ENCODE measurements at regions not wholly inside any gene's neighbourhood (a gene's known extent, or its start where the extent isn't known, plus 50 kb on each side); places are given as distances from the start of the nearest gene placed in this dataset.

GRCh38 chr11:105489446-105489845, 120.4 kb upstream of the GRIA4 start:
- DNase-seq, result peak; percentile 59

GRCh38 chr11:105486929-105487328, 122.9 kb upstream of the GRIA4 start:
- TF ChIP-seq CTCF (IDR thresholded peaks at IDR 0.05; ENCODE audit: partially characterized antibody, unreplicated experiment), result no peak
- no peak for DNase-seq
- Mint-ChIP-seq H3K9me3 (ENCODE audit: unreplicated experiment) (no peaks in the 10 kb centered on the region), H3K27ac (ENCODE audit: unreplicated experiment) (no peak overlapping the region), H3K27me3 (ENCODE audit: unreplicated experiment) (no peaks in the 10 kb centered on the region), H3K36me3 (ENCODE audit: unreplicated experiment) (no peaks in the 10 kb centered on the region), H3K4me1 (ENCODE audit: low read depth, unreplicated experiment) (peaks cover 2% of the 10 kb centered on the region), H3K4me3 (ENCODE audit: unreplicated experiment) (no peak overlapping the region)

More at GRCh38 chr11:105489446-105489845, 120.4 kb upstream of the GRIA4 start:
- Mint-ChIP-seq H3K9me3 (ENCODE audit: unreplicated experiment) (peaks cover 1% of the 10 kb centered on the region), H3K4me3 (ENCODE audit: unreplicated experiment) (no peak overlapping the region), H3K27me3 (ENCODE audit: unreplicated experiment) (peaks cover 2% of the 10 kb centered on the region), H3K4me1 (ENCODE audit: low read depth, unreplicated experiment) (peaks cover 2% of the 10 kb centered on the region), H3K36me3 (ENCODE audit: unreplicated experiment) (no peaks in the 10 kb centered on the region), H3K27ac (ENCODE audit: unreplicated experiment) (no peak overlapping the region)
- TF ChIP-seq CTCF (IDR thresholded peaks at IDR 0.05; ENCODE audit: partially characterized antibody, unreplicated experiment), result no peak

- Mint-ChIP-seq H3K4me1 (ENCODE audit: low read depth, unreplicated experiment) (no peaks in the 10 kb centered on the region), H3K4me3 (ENCODE audit: unreplicated experiment) (no peak overlapping the region), H3K9me3 (ENCODE audit: unreplicated experiment) (no peaks in the 10 kb centered on the region), H3K27ac (ENCODE audit: unreplicated experiment) (no peak overlapping the region), H3K27me3 (ENCODE audit: unreplicated experiment) (peaks cover 2% of the 10 kb centered on the region), H3K36me3 (ENCODE audit: unreplicated experiment) (no peaks in the 10 kb centered on the region)
- no peak for DNase-seq
- TF ChIP-seq CTCF (IDR thresholded peaks at IDR 0.05; ENCODE audit: partially characterized antibody, unreplicated experiment), result no peak
Observed at GRCh38 chr11:105469931-105470330, 139.9 kb upstream of the GRIA4 start.

GRCh38 chr11:105468154-105468553, 141.7 kb upstream of the GRIA4 start:
- no peak for TF ChIP-seq CTCF (IDR thresholded peaks at IDR 0.05; ENCODE audit: partially characterized antibody, unreplicated experiment)
- H3K9me3 Mint-ChIP-seq (ENCODE audit: unreplicated experiment), result no peaks in the 10 kb centered on the region
- H3K4me3 Mint-ChIP-seq (ENCODE audit: unreplicated experiment), result no peak overlapping the region
- no peaks in the 10 kb centered on the region for H3K36me3 Mint-ChIP-seq (ENCODE audit: unreplicated experiment)
- peaks cover 2% of the 10 kb centered on the region for H3K27me3 Mint-ChIP-seq (ENCODE audit: unreplicated experiment)
- DNase-seq, result no peak
- no peaks in the 10 kb centered on the region for H3K4me1 Mint-ChIP-seq (ENCODE audit: low read depth, unreplicated experiment)
- H3K27ac Mint-ChIP-seq (ENCODE audit: unreplicated experiment), result no peak overlapping the region

- no peak for TF ChIP-seq CTCF (IDR thresholded peaks at IDR 0.05; ENCODE audit: partially characterized antibody, unreplicated experiment)
- H3K27ac Mint-ChIP-seq (ENCODE audit: unreplicated experiment), result no peak overlapping the region
- H3K9me3 Mint-ChIP-seq (ENCODE audit: unreplicated experiment), result no peaks in the 10 kb centered on the region
- H3K4me3 Mint-ChIP-seq (ENCODE audit: unreplicated experiment), result no peak overlapping the region
- DNase-seq, result no peak
- H3K27me3 Mint-ChIP-seq (ENCODE audit: unreplicated experiment), result peaks cover 2% of the 10 kb centered on the region
- H3K36me3 Mint-ChIP-seq (ENCODE audit: unreplicated experiment), result no peaks in the 10 kb centered on the region
- H3K4me1 Mint-ChIP-seq (ENCODE audit: low read depth, unreplicated experiment), result no peaks in the 10 kb centered on the region
Observed at GRCh38 chr11:105466582-105467228, 143.2 kb upstream of the GRIA4 start.

Data from glutamatergic neuron (in vitro differentiated cells).